ENCODE measurements at regions not wholly inside any gene's neighbourhood (a gene's known extent, or its start where the extent isn't known, plus 50 kb on each side); places are given as distances from the start of the nearest gene placed in this dataset.

- CTCF ChIA-PET = interaction anchor here (1.1 to 1.7 kb wide), 2 partner anchors 144 to 225 kb away, joined by 4 read pairs; no protein-coding TSS in a partner anchor
- POLR2A ChIA-PET = interaction anchor here (0.7 kb wide), 1 partner anchor 461 kb away, joined by 3 read pairs; no protein-coding TSS in a partner anchor
Observed at GRCh38 chr1:42035830-42036604, 117.2 kb upstream of the GUCA2B start.

- CTCF ChIA-PET = interaction anchor here (1.0 to 1.7 kb wide), 5 partner anchors 109 to 224 kb away, joined by 3 to 5 read pairs (median 4); no protein-coding TSS in a partner anchor
- POLR2A ChIA-PET = interaction anchor here (0.6 to 0.7 kb wide), 2 partner anchors 234 to 461 kb away, joined by 3 read pairs; no protein-coding TSS in a partner anchor
Observed at GRCh38 chr1:42035205-42035829, 116.6 kb upstream of the HIVEP3 start.

GRCh38 chr1:42034426-42034825, 115.7 kb upstream of the HIVEP3 start:
- ChIA-PET POLR2A (no interaction called here), CTCF (interaction anchor here (1.0 to 1.7 kb wide), 4 partner anchors 108 to 223 kb away, joined by 3 to 5 read pairs (median 4); no protein-coding TSS in a partner anchor)

- ChIA-PET CTCF (no interaction called here), POLR2A (no interaction called here)
Observed at GRCh38 chr1:42033629-42034028, 114.9 kb upstream of the HIVEP3 start.

- ChIA-PET CTCF (no interaction called here), POLR2A (no interaction called here)
Observed at GRCh38 chr1:42017730-42018129, 99.0 kb upstream of the HIVEP3 start.

- ChIA-PET CTCF (no interaction called here), POLR2A (no interaction called here)
Observed at GRCh38 chr1:42017259-42017658, 98.5 kb upstream of the HIVEP3 start.

- CTCF ChIA-PET = no interaction called here
- POLR2A ChIA-PET = interaction anchor here (1.1 kb wide), 1 partner anchor 18 kb away, joined by 3 read pairs; no protein-coding TSS in a partner anchor
Observed at GRCh38 chr1:42014823-42015222, 96.1 kb upstream of the HIVEP3 start.

- ChIA-PET CTCF (no interaction called here), POLR2A (no interaction called here)
Observed at GRCh38 chr1:42013881-42014470, 95.3 kb upstream of the HIVEP3 start.

GRCh38 chr1:42012852-42013251, 94.1 kb upstream of the HIVEP3 start:
- POLR2A ChIA-PET = no interaction called here

GRCh38 chr1:42010381-42010780, 91.7 kb upstream of the HIVEP3 start:
- CTCF ChIA-PET = no interaction called here
- POLR2A ChIA-PET = interaction anchor here (0.7 kb wide), 1 partner anchor 36 kb away, joined by 4 read pairs; no protein-coding TSS in a partner anchor

More at GRCh38 chr1:42012852-42013251, 94.1 kb upstream of the HIVEP3 start:
- CTCF ChIA-PET = no interaction called here

- ChIA-PET CTCF (no interaction called here), POLR2A (no interaction called here)
Observed at GRCh38 chr1:42008264-42008663, 89.5 kb upstream of the HIVEP3 start.

- POLR2A ChIA-PET = no interaction called here
- CTCF ChIA-PET = no interaction called here
Observed at GRCh38 chr1:42006836-42007235, 88.1 kb upstream of the HIVEP3 start.

- ChIA-PET POLR2A (no interaction called here), CTCF (no interaction called here)
Observed at GRCh38 chr1:42006093-42006492, 87.4 kb upstream of the HIVEP3 start.

GRCh38 chr1:42005530-42005929, 86.8 kb upstream of the HIVEP3 start:
- CTCF ChIA-PET = no interaction called here
- POLR2A ChIA-PET = no interaction called here

- CTCF ChIA-PET = no interaction called here
- POLR2A ChIA-PET = no interaction called here
Observed at GRCh38 chr1:42004860-42005259, 86.1 kb upstream of the HIVEP3 start.

GRCh38 chr1:42004322-42004721, 85.6 kb upstream of the HIVEP3 start:
- POLR2A ChIA-PET = no interaction called here
- CTCF ChIA-PET = no interaction called here

- POLR2A ChIA-PET = no interaction called here
- CTCF ChIA-PET = no interaction called here
Observed at GRCh38 chr1:42003433-42003832, 84.7 kb upstream of the HIVEP3 start.

- POLR2A ChIA-PET = no interaction called here
- CTCF ChIA-PET = no interaction called here
Observed at GRCh38 chr1:42002220-42002619, 83.5 kb upstream of the HIVEP3 start.

GRCh38 chr1:42000766-42001165, 82.0 kb upstream of the HIVEP3 start:
- POLR2A ChIA-PET = no interaction called here
- CTCF ChIA-PET = no interaction called here

- CTCF ChIA-PET = no interaction called here
- POLR2A ChIA-PET = no interaction called here
Observed at GRCh38 chr1:41999884-42000283, 81.2 kb upstream of the HIVEP3 start.

GRCh38 chr1:41998250-41998649, 79.5 kb upstream of the HIVEP3 start:
- CTCF ChIA-PET = no interaction called here
- POLR2A ChIA-PET = no interaction called here

Data from activated CD8-positive, alpha-beta memory T cell treated with anti-CD3 and anti-CD28 coated beads for 36 hours (primary cell).